ENCODE measurements at regions not wholly inside any gene's neighbourhood (a gene's known extent, or its start where the extent isn't known, plus 50 kb on each side); places are given as distances from the start of the nearest gene placed in this dataset.

GRCh38 chr5:146959360-146959759 lies 80.8 kb upstream of the PPP2R2B start (continued):
- TF ChIP-seq ATF6 (CRISPR knock-in tag; IDR thresholded peaks at IDR 0.05) (no peak), ZNF263 (CRISPR knock-in tag; IDR thresholded peaks at IDR 0.05; ENCODE audit: low read depth) (no peak), RORB (CRISPR knock-in tag; IDR thresholded peaks at IDR 0.05) (no peak)

GRCh38 chr5:146962801-146963355 lies 84.3 kb upstream of the PPP2R2B start:
- DNase-seq (ENCODE audit: low spot score) (no peak), ATAC-seq (no peak)
- Mint-ChIP-seq H3K9me3 (no peaks in the 10 kb centered on the region; the same call in 1 of the 2 replicates), H3K27me3 (ENCODE audit: low read depth) (no peaks in the 10 kb centered on the region), H3K36me3 (no peaks in the 10 kb centered on the region), H3K27ac (no peak overlapping the region), H3K4me3 (no peak overlapping the region), H3K4me1 (peaks cover 8% of the 10 kb centered on the region)
- ChIA-PET CTCF (interaction anchor here (2.5 to 5.6 kb wide), 3 partner anchors 226 to 430 kb away, joined by 8 to 94 read pairs (median 65); no protein-coding TSS in a partner anchor), POLR2A (no interaction called here)
- TF ChIP-seq ESRRA (CRISPR knock-in tag; IDR thresholded peaks at IDR 0.05; ENCODE audit: borderline replicate concordance) (no peak), KAT7 (CRISPR knock-in tag; IDR thresholded peaks at IDR 0.05; ENCODE audit: borderline replicate concordance) (no peak), HMGXB4 (CRISPR knock-in tag; IDR thresholded peaks at IDR 0.05) (no peak), ZNF219 (CRISPR knock-in tag; IDR thresholded peaks at IDR 0.05; ENCODE audit: borderline replicate concordance) (no peak), FOXK1 (CRISPR knock-in tag; IDR thresholded peaks at IDR 0.05) (no peak), E2F1 (CRISPR knock-in tag; IDR thresholded peaks at IDR 0.05) (no peak), ZNF281 (CRISPR knock-in tag; IDR thresholded peaks at IDR 0.05) (no peak)

GRCh38 chr5:146965761-146966659 lies 87.5 kb upstream of the PPP2R2B start:
- CTCF ChIA-PET: interaction anchor here (0.6 to 5.6 kb wide), 60 partner anchors 9 to 450 kb away, joined by 3 to 94 read pairs (median 4); partner anchors contain the start of genes GPR151 and PPP2R2B
- DNase-seq (ENCODE audit: low spot score) (peak; percentile 54), ATAC-seq (peak; percentile 95)
- POLR2A ChIA-PET: no interaction called here
- Mint-ChIP-seq H3K36me3 (no peaks in the 10 kb centered on the region), H3K27ac (no peak overlapping the region), H3K4me3 (no peak overlapping the region), H3K27me3 (ENCODE audit: low read depth) (no peaks in the 10 kb centered on the region), H3K4me1 (peaks cover 4% of the 10 kb centered on the region), H3K9me3 (no peaks in the 10 kb centered on the region)
- peak; percentile 58 for TF ChIP-seq USF2 (CRISPR knock-in tag; IDR thresholded peaks at IDR 0.05)
- peak; percentile 74 for TF ChIP-seq CTCF (IDR thresholded peaks at IDR 0.05)
- TF ChIP-seq ZNF232 (CRISPR knock-in tag; IDR thresholded peaks at IDR 0.05): no peak
- TF ChIP-seq TCF7 (CRISPR knock-in tag; IDR thresholded peaks at IDR 0.05; ENCODE audit: low read depth): no peak
- TF ChIP-seq E2F5 (CRISPR knock-in tag; IDR thresholded peaks at IDR 0.05): no peak
- no peak for TF ChIP-seq ZNF671 (CRISPR knock-in tag; IDR thresholded peaks at IDR 0.05)
- TF ChIP-seq ZNF512 (CRISPR knock-in tag; IDR thresholded peaks at IDR 0.05; ENCODE audit: borderline replicate concordance): no peak

Measured in WTC11 (cell line).